Adrenal gland (tissue), 5 donors: ENCODE measurements at regions not wholly inside any gene's neighbourhood (a gene's known extent, or its start where the extent isn't known, plus 50 kb on each side); places are given as distances from the start of the nearest gene placed in this dataset.

Experiments
- POLR2A ChIP-seq, 2 donors: fragments of 450-650 bp; IDR thresholded peaks; one replicate each; pipeline ENCODE4 v1.6.1; 2017; ENCODE audit warnings: antibody characterized with exemption in 2 of 2, mild to moderate bottlenecking in 2 of 2, moderate library complexity in 1 of 2
- TF ChIP-seq, protein P1 (sequence below), 6 experiments: fragments of 450-650 bp in 4 of 6; fragments of 200-600 bp in 2 of 6; sonication (generic) in 1 of 6; IDR thresholded peaks; 1 replicate in 5 of 6; 2 replicates in 1 of 6; pipeline versions ENCODE4 v1.5.1 to v1.8.0; 2016 to 2021; ENCODE audit warnings: antibody characterized with exemption in 6 of 6, mild to moderate bottlenecking in 2 of 6, moderate library complexity in 1 of 6
- donor health status: DM: no; HTN: no; CAD: no.

DNA sequence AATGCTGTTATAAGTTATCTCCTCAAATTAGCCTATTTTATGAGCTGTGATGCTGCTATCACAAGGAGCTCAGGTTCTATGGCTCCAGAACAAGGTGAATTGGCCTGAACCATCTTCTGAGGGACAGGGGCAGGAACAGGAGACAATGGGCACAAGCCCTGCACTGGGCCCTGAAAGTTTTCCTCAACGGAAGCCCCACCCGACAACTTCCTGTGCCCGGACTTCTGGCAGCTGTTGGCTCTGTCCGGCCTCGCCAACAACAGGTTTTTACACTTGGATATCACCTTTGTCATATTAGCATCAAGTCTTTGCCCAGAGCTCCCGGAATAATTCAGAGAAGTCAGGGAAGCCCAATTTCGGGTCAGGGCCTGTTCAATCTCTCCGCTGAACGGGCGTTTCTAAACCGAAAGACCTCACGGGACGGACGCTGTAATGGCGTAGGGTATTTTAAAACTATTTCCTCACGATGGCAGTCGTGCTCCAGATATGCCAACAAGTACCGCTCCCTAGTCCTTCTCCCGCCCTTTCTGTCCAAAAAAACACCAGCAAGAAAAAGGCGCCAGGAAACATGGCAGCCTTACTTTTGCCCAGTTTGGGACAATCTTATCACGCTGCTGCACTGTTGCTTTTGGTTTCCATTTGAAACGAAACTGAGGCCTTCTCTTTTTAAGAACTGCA is 201.0 kb upstream of the STK26 start:
- TF ChIP-seq, protein P1, sequence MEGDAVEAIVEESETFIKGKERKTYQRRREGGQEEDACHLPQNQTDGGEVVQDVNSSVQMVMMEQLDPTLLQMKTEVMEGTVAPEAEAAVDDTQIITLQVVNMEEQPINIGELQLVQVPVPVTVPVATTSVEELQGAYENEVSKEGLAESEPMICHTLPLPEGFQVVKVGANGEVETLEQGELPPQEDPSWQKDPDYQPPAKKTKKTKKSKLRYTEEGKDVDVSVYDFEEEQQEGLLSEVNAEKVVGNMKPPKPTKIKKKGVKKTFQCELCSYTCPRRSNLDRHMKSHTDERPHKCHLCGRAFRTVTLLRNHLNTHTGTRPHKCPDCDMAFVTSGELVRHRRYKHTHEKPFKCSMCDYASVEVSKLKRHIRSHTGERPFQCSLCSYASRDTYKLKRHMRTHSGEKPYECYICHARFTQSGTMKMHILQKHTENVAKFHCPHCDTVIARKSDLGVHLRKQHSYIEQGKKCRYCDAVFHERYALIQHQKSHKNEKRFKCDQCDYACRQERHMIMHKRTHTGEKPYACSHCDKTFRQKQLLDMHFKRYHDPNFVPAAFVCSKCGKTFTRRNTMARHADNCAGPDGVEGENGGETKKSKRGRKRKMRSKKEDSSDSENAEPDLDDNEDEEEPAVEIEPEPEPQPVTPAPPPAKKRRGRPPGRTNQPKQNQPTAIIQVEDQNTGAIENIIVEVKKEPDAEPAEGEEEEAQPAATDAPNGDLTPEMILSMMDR (IDR thresholded peaks at IDR 0.05): peak in 4 of 6 experiments; percentile 6 to 83 (median 47)
- no peak for TF ChIP-seq POLR2A (IDR thresholded peaks at IDR 0.05)
